Spleen (tissue), 3 donors: ENCODE measurements at regions not wholly inside any gene's neighbourhood (a gene's known extent, or its start where the extent isn't known, plus 50 kb on each side); places are given as distances from the start of the nearest gene placed in this dataset.

Experiments used
- POLR2A ChIP-seq, 3 donors: fragments of 450-650 bp; IDR thresholded peaks; one replicate each; pipeline ENCODE4 v1.5.1; 2017; ENCODE audit warnings: antibody characterized with exemption in 3 of 3, mild to moderate bottlenecking in 1 of 3
- POLR2AphosphoS5 ChIP-seq, 3 donors: sonication (generic); formaldehyde crosslinking; IDR thresholded peaks; one replicate each; pipeline ENCODE4 v1.5.1; 2017; ENCODE audit warnings: antibody characterized with exemption in 3 of 3

GRCh38 chr12:85681333-85681732, 154.9 kb downstream of the RASSF9 start:
- no peak for TF ChIP-seq POLR2AphosphoS5 (IDR thresholded peaks at IDR 0.05)
- TF ChIP-seq POLR2A (IDR thresholded peaks at IDR 0.05) = no peak
